HG02840 (cell line): ENCODE measurements at regions not wholly inside any gene's neighbourhood (a gene's known extent, or its start where the extent isn't known, plus 50 kb on each side); places are given as distances from the start of the nearest gene placed in this dataset.

ENCODE experiments used
- ATAC-seq: cut with Tn5 transposase; IDR thresholded peaks from one replicate; pipeline ENCODE4 v1.9.1; 2021; ENCODE audit warnings: mild to moderate bottlenecking, moderate library complexity, moderate number of reproducible peaks; ENCODE audit not compliant: unreplicated experiment, low FRiP score

GRCh38 chr4:136725286-136726081, 806.8 kb downstream of the PCDH18 start:
- no peak for ATAC-seq

GRCh38 chr4:136713140-136713539, 819.2 kb downstream of the PCDH18 start:
- ATAC-seq, result no peak

GRCh38 chr4:136709897-136710296, 822.4 kb downstream of the PCDH18 start:
- no peak for ATAC-seq

- no peak for ATAC-seq
Observed at GRCh38 chr4:136706942-136707341, 825.4 kb downstream of the PCDH18 start.

- no peak for ATAC-seq
Observed at GRCh38 chr4:136699905-136700304, 832.4 kb downstream of the PCDH18 start.

- ATAC-seq, result no peak
Observed at GRCh38 chr4:136691607-136692006, 840.7 kb downstream of the PCDH18 start.

- ATAC-seq, result no peak
Observed at GRCh38 chr4:136690360-136690759, 841.9 kb downstream of the PCDH18 start.

GRCh38 chr4:136687596-136687995, 844.7 kb downstream of the PCDH18 start:
- ATAC-seq, result no peak

GRCh38 chr4:136687118-136687517, 845.2 kb downstream of the PCDH18 start:
- ATAC-seq, result no peak

- no peak for ATAC-seq
Observed at GRCh38 chr4:136680761-136681160, 851.5 kb downstream of the PCDH18 start.

- no peak for ATAC-seq
Observed at GRCh38 chr4:136680271-136680670, 852.0 kb downstream of the PCDH18 start.

- no peak for ATAC-seq
Observed at GRCh38 chr4:136670265-136670664, 862.0 kb downstream of the PCDH18 start.

- ATAC-seq, result no peak
Observed at GRCh38 chr4:136664988-136665387, 867.3 kb downstream of the PCDH18 start.

- ATAC-seq, result no peak
Observed at GRCh38 chr4:136662539-136662938, 869.8 kb downstream of the PCDH18 start.

- ATAC-seq, result no peak
Observed at GRCh38 chr4:136653640-136654406, 878.5 kb downstream of the PCDH18 start.

GRCh38 chr4:136651932-136652331, 880.4 kb downstream of the PCDH18 start:
- no peak for ATAC-seq

GRCh38 chr4:136651278-136651667, 881.0 kb downstream of the PCDH18 start:
- ATAC-seq, result no peak

GRCh38 chr4:136650541-136651277, 881.6 kb downstream of the PCDH18 start:
- no peak for ATAC-seq

- ATAC-seq, result no peak
Observed at GRCh38 chr4:136644279-136644678, 888.0 kb downstream of the PCDH18 start.

GRCh38 chr4:136643416-136643815, 888.9 kb downstream of the PCDH18 start:
- no peak for ATAC-seq
